ENCODE measurements at regions not wholly inside any gene's neighbourhood (a gene's known extent, or its start where the extent isn't known, plus 50 kb on each side); places are given as distances from the start of the nearest gene placed in this dataset.

DNA sequence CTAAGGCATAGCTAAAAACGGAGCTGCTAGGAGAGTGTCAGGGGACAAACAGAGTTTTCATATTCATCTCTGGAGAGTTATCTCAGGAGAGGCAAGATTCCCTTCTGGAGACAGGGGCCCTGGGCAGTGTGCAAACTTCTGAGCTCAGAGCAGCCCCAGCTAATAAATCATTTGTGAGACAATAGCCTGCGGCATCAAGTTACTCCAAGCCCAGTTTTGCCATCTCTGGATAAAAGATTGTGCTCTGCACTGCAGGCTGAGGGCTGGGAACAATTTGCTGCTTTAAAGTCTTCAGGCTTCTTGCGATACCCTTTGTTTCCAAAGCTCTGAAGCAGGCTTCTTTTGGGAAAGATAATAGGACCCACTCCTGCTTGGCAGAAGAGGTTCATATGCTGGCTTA lies 164.3 kb upstream of the BRINP1 start:
- Mint-ChIP-seq H3K27me3 (ENCODE audit: low read depth) (no peaks in the 10 kb centered on the region), H3K9me3 (no peaks in the 10 kb centered on the region), H3K36me3 (ENCODE audit: insufficient read depth in 2 of 2) (no peaks in the 10 kb centered on the region), H3K27ac (no peak overlapping the region), H3K4me1 (ENCODE audit: low read depth) (no peaks in the 10 kb centered on the region), H3K4me3 (no peak overlapping the region)
- ATAC-seq (replicated peaks in 1 of 2) (no peak), DNase-seq (no peak)

DNA sequence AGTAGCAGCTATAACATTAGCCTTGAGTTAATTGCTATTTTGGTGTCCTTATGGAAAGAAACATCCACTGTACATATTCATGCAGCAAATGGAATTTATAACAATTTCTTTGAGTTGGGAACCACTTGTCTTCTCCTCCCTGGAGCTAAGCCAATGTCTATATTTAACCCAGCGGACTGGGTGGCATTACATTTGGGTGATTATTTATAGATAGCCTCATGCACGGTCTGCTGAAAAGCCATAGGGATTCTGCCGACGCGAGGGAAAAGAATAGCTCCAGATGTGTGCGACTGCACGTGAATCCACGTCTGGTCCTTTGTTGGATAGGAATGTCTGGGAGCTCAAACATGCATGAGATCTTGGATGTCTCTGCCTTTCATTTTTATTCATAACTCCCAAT lies 157.5 kb upstream of the BRINP1 start:
- peaks cover 2 to 3% of the 10 kb centered on the region in 2 donors for H3K9me3 Mint-ChIP-seq
- H3K27ac Mint-ChIP-seq = no peak overlapping the region
- H3K4me3 Mint-ChIP-seq = no peak overlapping the region
- no peaks in the 10 kb centered on the region for H3K36me3 Mint-ChIP-seq (ENCODE audit: insufficient read depth in 2 of 2)
- H3K27me3 Mint-ChIP-seq (ENCODE audit: low read depth) = no peaks in the 10 kb centered on the region
- ATAC-seq (replicated peaks in 1 of 2) (no peak), DNase-seq (no peak)
- H3K4me1 Mint-ChIP-seq (ENCODE audit: low read depth) = no peaks in the 10 kb centered on the region

GRCh38 chr9:119523508-119523907 lies 154.3 kb upstream of the BRINP1 start:
- Mint-ChIP-seq H3K36me3 (ENCODE audit: insufficient read depth in 2 of 2) (no peaks in the 10 kb centered on the region), H3K27ac (no peak overlapping the region), H3K4me1 (ENCODE audit: low read depth) (no peaks in the 10 kb centered on the region), H3K27me3 (ENCODE audit: low read depth) (no peaks in the 10 kb centered on the region), H3K4me3 (no peak overlapping the region), H3K9me3 (peaks cover 4 to 8% of the 10 kb centered on the region in 2 donors)
- DNase-seq (no peak), ATAC-seq (replicated peaks in 1 of 2) (no peak)

DNA sequence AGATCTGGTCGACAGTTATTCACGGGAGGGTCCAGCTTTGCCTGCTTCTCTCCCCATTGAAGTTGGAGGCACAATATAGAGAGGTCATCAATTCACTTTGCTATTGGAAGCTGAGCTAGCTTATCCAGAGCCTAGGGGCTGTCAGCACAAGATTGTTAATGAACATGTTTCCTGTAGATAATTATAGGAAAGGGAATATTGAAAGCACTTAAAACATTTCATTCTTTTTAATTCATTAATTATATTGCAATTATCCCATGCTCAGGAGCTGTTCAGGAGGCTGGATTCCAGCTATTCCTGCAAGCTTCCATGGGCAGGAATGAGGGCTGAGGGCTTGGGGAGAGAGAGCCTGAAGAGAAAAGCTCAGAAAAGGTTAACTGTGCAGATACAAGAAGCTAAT lies 153.1 kb upstream of the BRINP1 start:
- Mint-ChIP-seq H3K4me3 (no peak overlapping the region), H3K36me3 (ENCODE audit: insufficient read depth in 2 of 2) (no peaks in the 10 kb centered on the region), H3K27me3 (ENCODE audit: low read depth) (no peaks in the 10 kb centered on the region), H3K27ac (no peak overlapping the region), H3K4me1 (ENCODE audit: low read depth) (no peaks in the 10 kb centered on the region), H3K9me3 (peaks cover 4 to 8% of the 10 kb centered on the region in 2 donors)
- DNase-seq (no peak), ATAC-seq (replicated peaks in 1 of 2) (no peak)

DNA sequence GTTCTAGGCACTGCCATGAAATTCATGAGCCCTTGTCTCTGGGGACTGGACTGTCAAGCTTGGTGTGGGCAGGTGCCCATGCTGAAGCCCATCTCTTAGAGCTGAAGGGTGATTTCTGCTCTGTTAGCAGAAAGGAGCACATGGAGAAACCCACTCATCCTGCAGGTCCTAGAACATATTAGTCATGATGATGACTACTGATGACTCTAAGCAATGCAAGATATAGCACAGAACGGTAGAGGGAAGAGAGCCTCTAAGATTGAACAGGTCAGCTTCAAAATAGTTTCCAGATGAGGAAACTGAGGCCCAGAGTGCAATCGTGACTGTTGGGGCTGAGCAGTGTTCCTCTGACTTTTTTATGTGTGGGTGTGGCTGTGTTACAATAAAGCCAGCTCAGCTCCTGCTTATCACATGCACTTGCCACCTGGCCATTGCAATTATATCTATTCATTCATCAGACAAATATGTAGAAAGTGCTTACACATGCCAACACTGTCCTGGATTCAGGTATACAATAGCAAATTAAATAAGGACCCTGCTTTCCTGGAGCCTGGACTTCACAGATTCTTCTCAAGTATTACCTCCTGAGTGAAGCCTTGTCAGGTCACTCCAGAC lies 140.2 kb upstream of the BRINP1 start:
- no peaks in the 10 kb centered on the region for H3K27me3 Mint-ChIP-seq (ENCODE audit: low read depth)

GRCh38 chr9:119501374-119501773 lies 132.1 kb upstream of the BRINP1 start:
- Mint-ChIP-seq H3K4me1 (ENCODE audit: low read depth) (no peaks in the 10 kb centered on the region), H3K4me3 (no peak overlapping the region), H3K36me3 (ENCODE audit: insufficient read depth in 2 of 2) (no peaks in the 10 kb centered on the region), H3K27me3 (ENCODE audit: low read depth) (no peaks in the 10 kb centered on the region), H3K27ac (no peak overlapping the region), H3K9me3 (peaks cover 10 to 11% of the 10 kb centered on the region in 2 donors)
- no peak for ATAC-seq (replicated peaks in 1 of 2)
- DNase-seq = no peak

More for the DNA sequence above, 140.2 kb upstream of the BRINP1 start:
- H3K36me3 Mint-ChIP-seq (ENCODE audit: insufficient read depth in 2 of 2) = no peaks in the 10 kb centered on the region
- no peak overlapping the region for H3K27ac Mint-ChIP-seq
- ATAC-seq (replicated peaks in 1 of 2) (no peak), DNase-seq (no peak)
- no peak overlapping the region for H3K4me3 Mint-ChIP-seq
- no peaks in the 10 kb centered on the region for H3K4me1 Mint-ChIP-seq (ENCODE audit: low read depth)
- H3K9me3 Mint-ChIP-seq = peaks cover 4 to 9% of the 10 kb centered on the region in 2 donors

DNA sequence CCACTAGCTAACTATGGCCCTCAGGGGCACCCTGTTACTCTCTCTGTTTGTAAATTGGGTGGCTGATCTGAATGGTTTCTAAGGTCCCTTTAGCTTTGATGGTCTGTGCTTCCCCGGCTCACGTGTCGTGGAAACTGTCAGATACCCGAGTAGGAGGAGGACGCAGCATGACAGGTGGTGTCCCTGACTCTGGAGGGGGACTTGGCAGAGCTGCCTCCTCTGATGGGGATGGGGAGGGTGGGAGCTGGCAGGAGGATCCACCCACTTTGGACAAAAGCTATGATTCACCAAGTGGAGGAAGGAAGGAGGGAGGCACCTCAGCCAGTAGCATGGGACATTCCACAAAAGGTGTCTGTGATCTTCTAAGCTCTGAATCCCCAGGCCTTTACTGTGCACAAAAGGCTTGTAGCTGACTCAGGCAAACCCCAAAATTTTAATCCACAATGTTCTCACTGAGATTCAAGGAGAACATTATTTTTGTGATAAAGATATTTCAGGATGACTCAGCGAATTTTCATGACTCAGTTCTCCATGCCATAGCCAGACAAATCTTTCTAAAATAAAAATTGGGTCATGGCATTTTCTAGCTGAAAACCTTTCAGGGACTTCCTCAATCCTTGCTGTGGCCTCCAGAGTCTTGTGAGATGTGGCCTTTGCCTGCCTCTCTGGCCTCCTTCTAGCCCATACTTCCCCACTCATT lies 131.0 kb upstream of the BRINP1 start:
- no peak overlapping the region for H3K27ac Mint-ChIP-seq
- H3K27me3 Mint-ChIP-seq (ENCODE audit: low read depth) = no peaks in the 10 kb centered on the region
- DNase-seq = no peak
- no peak overlapping the region for H3K4me3 Mint-ChIP-seq
- no peak for ATAC-seq (replicated peaks in 1 of 2)
- H3K36me3 Mint-ChIP-seq (ENCODE audit: insufficient read depth in 2 of 2) = no peaks in the 10 kb centered on the region
- H3K9me3 Mint-ChIP-seq = peaks cover 10 to 14% of the 10 kb centered on the region in 2 donors
- no peaks in the 10 kb centered on the region for H3K4me1 Mint-ChIP-seq (ENCODE audit: low read depth)

GRCh38 chr9:119487118-119487827 lies 118.0 kb upstream of the BRINP1 start:
- no peak for ATAC-seq (replicated peaks in 1 of 2)
- Mint-ChIP-seq H3K27ac (no peak overlapping the region), H3K4me1 (ENCODE audit: low read depth) (no peaks in the 10 kb centered on the region), H3K4me3 (no peak overlapping the region), H3K36me3 (ENCODE audit: insufficient read depth in 2 of 2) (no peaks in the 10 kb centered on the region), H3K27me3 (ENCODE audit: low read depth) (no peaks in the 10 kb centered on the region), H3K9me3 (peaks cover 1 to 3% of the 10 kb centered on the region in 2 donors)
- DNase-seq = no peak

GRCh38 chr9:119483153-119483552 lies 113.9 kb upstream of the BRINP1 start:
- Mint-ChIP-seq H3K4me3 (no peak overlapping the region), H3K27ac (no peak overlapping the region), H3K36me3 (ENCODE audit: insufficient read depth in 2 of 2) (no peaks in the 10 kb centered on the region), H3K4me1 (ENCODE audit: low read depth) (no peaks in the 10 kb centered on the region), H3K9me3 (peaks cover 1 to 3% of the 10 kb centered on the region in 2 donors), H3K27me3 (ENCODE audit: low read depth) (no peaks in the 10 kb centered on the region)
- ATAC-seq (replicated peaks in 1 of 2) = no peak
- no peak for DNase-seq

DNA sequence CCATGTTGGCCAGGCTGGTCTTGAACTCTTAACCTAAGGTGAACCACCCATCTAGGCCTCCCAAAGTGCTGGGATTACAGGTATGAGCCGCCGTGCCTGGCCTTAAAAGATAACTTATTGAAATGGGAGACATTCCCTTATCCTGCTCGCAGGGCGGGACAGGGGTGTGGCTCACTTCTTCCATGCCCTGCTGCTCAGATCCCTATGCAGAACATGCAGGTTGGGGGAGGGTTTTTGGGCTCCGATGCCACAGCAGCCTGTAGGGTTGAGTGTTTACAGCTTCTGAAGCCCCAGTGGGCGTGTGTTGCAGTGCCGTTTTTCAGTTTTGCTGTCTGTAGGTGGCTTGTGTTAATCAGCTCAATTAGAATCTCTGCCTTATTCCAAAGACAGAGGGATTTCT lies 108.0 kb upstream of the BRINP1 start:
- Mint-ChIP-seq H3K4me3 (no peak overlapping the region), H3K27ac (no peak overlapping the region)
- no peak for ATAC-seq (replicated peaks in 1 of 2)

DNA sequence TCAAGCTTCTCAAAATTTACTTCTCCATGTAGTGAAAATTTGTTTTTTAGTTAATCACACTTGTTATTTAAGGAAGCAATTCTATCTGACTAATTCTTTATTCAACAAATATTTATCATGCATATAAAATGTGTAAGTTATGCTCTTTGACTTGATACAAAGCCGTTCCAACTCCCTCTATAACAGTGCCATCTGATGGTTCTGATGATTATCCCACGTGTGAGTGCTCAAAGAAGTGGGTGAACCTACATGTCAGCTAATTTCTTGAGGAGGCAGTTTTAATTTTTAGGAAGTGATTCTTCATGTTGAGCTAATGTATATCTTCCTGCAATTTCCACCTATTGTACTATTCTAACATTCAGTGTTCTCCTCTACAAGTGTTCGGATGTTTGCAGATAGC lies 88.8 kb upstream of the BRINP1 start:
- no peak for ATAC-seq (replicated peaks in 1 of 2)
- no peaks in the 10 kb centered on the region for H3K36me3 Mint-ChIP-seq (ENCODE audit: insufficient read depth in 2 of 2)
- no peak overlapping the region for H3K27ac Mint-ChIP-seq
- H3K4me3 Mint-ChIP-seq = no peak overlapping the region
- H3K27me3 Mint-ChIP-seq (ENCODE audit: low read depth) = no peaks in the 10 kb centered on the region
- peaks cover 4 to 5% of the 10 kb centered on the region in 2 donors for H3K9me3 Mint-ChIP-seq
- DNase-seq = no peak
- no peaks in the 10 kb centered on the region for H3K4me1 Mint-ChIP-seq (ENCODE audit: low read depth)

More for the DNA sequence above, 108.0 kb upstream of the BRINP1 start:
- DNase-seq = no peak
- H3K4me1 Mint-ChIP-seq (ENCODE audit: low read depth) = no peaks in the 10 kb centered on the region
- H3K36me3 Mint-ChIP-seq (ENCODE audit: insufficient read depth in 2 of 2) = no peaks in the 10 kb centered on the region
- H3K9me3 Mint-ChIP-seq = no peaks in the 10 kb centered on the region
- no peaks in the 10 kb centered on the region for H3K27me3 Mint-ChIP-seq (ENCODE audit: low read depth)

DNA sequence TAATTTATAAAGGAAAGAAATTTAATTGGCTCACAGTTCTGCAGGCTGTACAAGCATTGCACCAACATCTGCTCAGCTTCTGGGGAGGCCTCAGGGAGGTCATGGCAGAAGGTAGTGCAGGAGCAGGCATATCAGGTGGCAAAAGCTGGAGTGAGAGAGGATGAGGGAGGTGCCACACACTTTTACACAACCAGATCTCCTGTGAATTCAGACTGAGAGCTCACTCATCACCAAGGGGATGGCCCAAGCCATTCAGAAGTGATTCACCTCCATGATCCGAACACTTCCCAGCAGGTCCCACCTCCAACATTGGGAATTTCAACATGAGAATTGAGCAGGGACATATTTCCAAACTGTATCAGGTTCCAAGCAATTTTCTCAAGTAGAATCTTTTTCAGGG lies 84.7 kb upstream of the BRINP1 start:
- Mint-ChIP-seq H3K36me3 (ENCODE audit: insufficient read depth in 2 of 2) (no peaks in the 10 kb centered on the region), H3K4me3 (no peak overlapping the region), H3K9me3 (peaks cover 8 to 9% of the 10 kb centered on the region in 2 donors), H3K27me3 (ENCODE audit: low read depth) (no peaks in the 10 kb centered on the region), H3K27ac (no peak overlapping the region), H3K4me1 (ENCODE audit: low read depth) (no peaks in the 10 kb centered on the region)
- ATAC-seq (replicated peaks in 1 of 2) (no peak), DNase-seq (no peak)

GRCh38 chr9:119453490-119453911 lies 84.3 kb upstream of the BRINP1 start:
- Mint-ChIP-seq H3K4me3 (no peak overlapping the region), H3K27ac (no peak overlapping the region), H3K27me3 (ENCODE audit: low read depth) (no peaks in the 10 kb centered on the region), H3K36me3 (ENCODE audit: insufficient read depth in 2 of 2) (no peaks in the 10 kb centered on the region), H3K9me3 (peaks cover 8 to 9% of the 10 kb centered on the region in 2 donors), H3K4me1 (ENCODE audit: low read depth) (no peaks in the 10 kb centered on the region)
- ATAC-seq (replicated peaks in 1 of 2) = no peak
- no peak for DNase-seq
